Heart left ventricle (tissue), 16 donors: ENCODE measurements at regions not wholly inside any gene's neighbourhood (a gene's known extent, or its start where the extent isn't known, plus 50 kb on each side); places are given as distances from the start of the nearest gene placed in this dataset.
"Not testable (repeated sequence)": the region's sequence is repeated elsewhere in the genome, so short reads cannot be mapped to it uniquely, and the experiment has no call there.

Experiments used
- ATAC-seq, 4 donors: fragments of 200-7000 bp; cut with Tn5 transposase; one replicate each; pipeline ENCODE4 v1.9.1; 2020 to 2022; ENCODE audit warnings: moderate library complexity in 4 of 4, mild to moderate bottlenecking in 3 of 4, moderate number of reproducible peaks in 1 of 4
- DNase-seq, 5 donors: peaks; one replicate each; pipeline ENCODE4 v3.0.0-alpha.2; 2020
- H3K27ac ChIP-seq, 12 donors: fragments of 200-600 bp; sonication (generic) in 4 of 12; one replicate each; pipeline versions ENCODE4 v1.5.0 to v1.8.0; 2016 to 2022; ENCODE audit warnings: mild to moderate bottlenecking in 2 of 12
- H3K27me3 ChIP-seq, 9 donors: fragments of 200-600 bp; sonication (generic) in 2 of 9; one replicate each; pipeline versions ENCODE4 v1.5.1 to v1.8.0; 2016 to 2022; ENCODE audit warnings: mild to moderate bottlenecking in 3 of 9
- H3K36me3 ChIP-seq, 9 donors: fragments of 200-600 bp; sonication (generic) in 2 of 9; one replicate each; pipeline versions ENCODE4 v1.5.0 to v1.8.0; 2018 to 2022; ENCODE audit warnings: mild to moderate bottlenecking in 2 of 9
- H3K4me1 ChIP-seq, 12 donors: fragments of 200-600 bp; sonication (generic) in 4 of 12; one replicate each; pipeline versions ENCODE4 v1.5.0 to v1.8.0; 2016 to 2022; ENCODE audit warnings: mild to moderate bottlenecking in 3 of 12
- H3K4me3 ChIP-seq, 12 donors: fragments of 200-600 bp; sonication (generic) in 4 of 12; one replicate each; pipeline versions ENCODE4 v1.5.0 to v1.8.0; 2017 to 2022; ENCODE audit warnings: mild to moderate bottlenecking in 9 of 12, moderate library complexity in 4 of 12
- H3K9me3 ChIP-seq, 12 donors: fragments of 200-600 bp; sonication (generic) in 4 of 12; one replicate each; pipeline versions ENCODE4 v1.5.0 to v1.8.0; 2016 to 2022; ENCODE audit warnings: mild to moderate bottlenecking in 1 of 12
- CTCF ChIP-seq, 12 donors: fragments of 200-600 bp; sonication (generic) in 4 of 12; IDR thresholded peaks; one replicate each; pipeline versions ENCODE4 v1.5.0 to v1.8.0; 2018 to 2022; ENCODE audit warnings: antibody characterized with exemption in 12 of 12, mild to moderate bottlenecking in 5 of 12
- POLR2A ChIP-seq, 2 donors: fragments of 450-650 bp; IDR thresholded peaks; one replicate each; pipeline ENCODE4 v1.6.1; 2017; ENCODE audit warnings: antibody characterized with exemption in 2 of 2, mild to moderate bottlenecking in 2 of 2, moderate library complexity in 2 of 2
- WGBS, 4 donors: extraction: QIAGEN DNeasy Blood & Tissue Kit in 2 of 4; methylation state at CpG; one replicate each; pipeline versions ENCODE4 v1.1.5 to v1.1.7; 2013 to 2018; 5-methylcytosine and 5-hydroxymethylcytosine counted together
- intact Hi-C, 10 donors: fragments of 100-400 bp; cut with DNase I; formaldehyde crosslinking; loops; one replicate each; pipeline versions ENCODE4 v1.11.1 to v1.14.2; 2022
- donor health status: ischemic (EF 13 %, LVEDD 7.1; RV severe dilation, severe dysfunction).
- donor health status: healthy with polysubstance abuse.
- donor health status: DM: no; HTN: yes; CAD: no.
- donor health status: DM: no; HTN: no; CAD: no.
- donor health status: ischemic (EF 25% LVEDD 6.9; RV normal size, moderate dysfunction).
- donor health status: ischemic (EF 25% LVEDD 5.7; RV mildly dilated, moderate dysfunction).
- donor health status: healthy.
- donor health status: DM: yes; HTN: yes; CAD: no.
- donor health status: ischemic (EF 35%, LVEDD 5.7; RV mildly dilated, moderate dysfunction).
- donor health status: nonischemic (EF 11% LVEDD 7.7; RV severe dilation, severe dysfunction).
- donor health status: DM: yes; HTN: yes; CAD: no.
- donor health status: PGD.
- donor health status: ischemic (EF 29% LVEDD 5.4; RV normal size, mild dysfunction).
- donor health status: nonischemic (EF 23%, LVEDD 6.1; RV moderate dilation, normal function).

DNA sequence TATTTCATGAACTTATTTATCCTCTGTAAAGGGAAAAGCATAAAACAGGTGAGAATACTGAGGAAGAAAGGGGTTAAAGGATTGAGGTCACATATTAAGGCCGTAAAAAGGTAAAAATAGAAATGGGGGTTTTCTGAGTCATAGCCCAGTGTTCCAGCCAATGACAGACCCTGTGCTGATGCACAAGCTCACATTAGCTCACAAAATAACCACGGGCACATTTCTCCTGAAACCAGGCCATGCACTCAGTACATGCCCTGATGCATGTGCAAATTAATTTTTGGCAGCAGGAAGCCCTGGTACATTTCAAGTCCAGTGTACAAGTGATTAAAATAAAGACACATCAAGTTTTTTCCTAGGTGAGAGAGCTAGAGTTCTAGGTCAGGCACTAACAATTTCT, 194.4 kb downstream of the TMEM200A start:
- DNase-seq (no peak), ATAC-seq (no peak)
- Histone ChIP-seq H3K27ac (no peak overlapping the region), H3K9me3 (no peaks in the 10 kb centered on the region), H3K27me3 (no peaks in the 10 kb centered on the region), H3K4me1 (no peaks in the 10 kb centered on the region), H3K36me3 (no peaks in the 10 kb centered on the region), H3K4me3 (no peak overlapping the region)
- intact Hi-C loops, result no loop called here
- 55 to 62% (median 61%) methylated on average over 2 of the region's 2 CpGs for WGBS, 4 donors
- TF ChIP-seq CTCF (IDR thresholded peaks at IDR 0.05), result no peak
- TF ChIP-seq POLR2A (IDR thresholded peaks at IDR 0.05), result no peak

DNA sequence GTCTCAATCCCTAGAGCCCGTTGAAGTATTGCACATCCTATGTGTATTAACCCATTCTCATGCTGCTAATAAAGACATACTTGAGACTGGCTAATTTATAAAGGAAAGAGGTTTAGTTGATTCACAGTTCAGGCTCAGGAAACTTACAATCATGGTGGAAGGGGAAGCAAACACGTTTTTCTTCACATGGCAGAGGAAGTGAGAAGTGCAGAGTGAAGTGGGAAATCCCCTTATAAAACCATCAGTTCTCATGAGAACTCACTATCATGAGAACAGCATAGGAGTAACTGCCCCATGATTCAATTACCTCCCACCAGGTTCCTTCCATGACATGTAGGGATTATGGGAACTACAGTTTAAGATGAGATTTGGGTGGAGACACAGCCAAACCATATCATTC, 195.3 kb downstream of the TMEM200A start:
- DNase-seq, intact Hi-C loops, H3K4me1 ChIP-seq, H3K9me3 ChIP-seq, ATAC-seq, H3K27me3 ChIP-seq, H3K36me3 ChIP-seq, H3K4me3 ChIP-seq, H3K27ac ChIP-seq: not testable (repeated sequence)
- WGBS, 4 donors, result 53 to 57% (median 56%) methylated on average over 2 of the region's 2 CpGs

GRCh38 chr6:130565696-130566095, 199.9 kb downstream of the TMEM200A start:
- Histone ChIP-seq H3K4me3 (no peak overlapping the region), H3K36me3 (no peaks in the 10 kb centered on the region)

GRCh38 chr6:130574146-130574545, 208.3 kb downstream of the TMEM200A start:
- intact Hi-C loops, result no loop called here
- DNase-seq, result no peak
- 44 to 61% (median 47%) methylated on average over 2 of the region's 2 CpGs for WGBS, 4 donors

More at GRCh38 chr6:130565696-130566095, 199.9 kb downstream of the TMEM200A start:
- WGBS, 4 donors, result 58 to 70% (median 68%) methylated on average over 2 of the region's 2 CpGs
- no peaks in the 10 kb centered on the region for H3K9me3 ChIP-seq
- intact Hi-C loops, result no loop called here
- no peak for TF ChIP-seq CTCF (IDR thresholded peaks at IDR 0.05)
- no peak for TF ChIP-seq POLR2A (IDR thresholded peaks at IDR 0.05)
- no peak for DNase-seq
- no peak overlapping the region for H3K27ac ChIP-seq
- ATAC-seq, result no peak
- H3K27me3 ChIP-seq, result no peaks in the 10 kb centered on the region
- H3K4me1 ChIP-seq, result no peaks in the 10 kb centered on the region

More at GRCh38 chr6:130574146-130574545, 208.3 kb downstream of the TMEM200A start:
- no peak for ATAC-seq
- Histone ChIP-seq H3K4me3 (no peak overlapping the region), H3K4me1 (no peaks in the 10 kb centered on the region), H3K27ac (no peak overlapping the region), H3K9me3 (peaks cover 0 to 13% (median 0%) of the 10 kb centered on the region in 12 donors), H3K36me3 (no peaks in the 10 kb centered on the region), H3K27me3 (no peaks in the 10 kb centered on the region)
- no peak for TF ChIP-seq CTCF (IDR thresholded peaks at IDR 0.05)
- TF ChIP-seq POLR2A (IDR thresholded peaks at IDR 0.05), result no peak
